ENCODE measurements at regions not wholly inside any gene's neighbourhood (a gene's known extent, or its start where the extent isn't known, plus 50 kb on each side); places are given as distances from the start of the nearest gene placed in this dataset.

DNA sequence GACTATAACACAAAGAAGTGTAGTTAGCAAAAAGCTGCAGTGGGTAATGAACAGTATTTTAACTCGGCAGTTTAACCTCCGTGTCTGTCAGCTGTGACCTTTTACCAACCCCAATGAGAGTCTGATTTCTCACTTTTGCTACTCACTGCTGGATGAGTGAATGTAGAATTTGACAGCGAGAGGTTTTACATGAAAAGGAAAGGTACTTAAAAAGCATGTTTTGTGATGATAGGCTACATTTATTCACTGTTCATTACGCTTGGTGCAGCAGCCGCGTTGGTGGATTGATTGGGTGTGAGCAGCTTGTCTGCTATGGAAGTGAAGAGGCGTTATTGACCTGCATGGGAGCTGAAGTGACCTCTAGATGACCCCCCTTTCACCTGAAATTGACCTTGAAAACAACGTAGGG lies 867.7 kb downstream of the NR2F1-AS1 start:
- TF ChIP-seq TAF1 (IDR thresholded peaks at IDR 0.05; ENCODE audit: low read depth) = no peak
- no peak overlapping the region for H3K27ac ChIP-seq (ENCODE audit: low read length)

DNA sequence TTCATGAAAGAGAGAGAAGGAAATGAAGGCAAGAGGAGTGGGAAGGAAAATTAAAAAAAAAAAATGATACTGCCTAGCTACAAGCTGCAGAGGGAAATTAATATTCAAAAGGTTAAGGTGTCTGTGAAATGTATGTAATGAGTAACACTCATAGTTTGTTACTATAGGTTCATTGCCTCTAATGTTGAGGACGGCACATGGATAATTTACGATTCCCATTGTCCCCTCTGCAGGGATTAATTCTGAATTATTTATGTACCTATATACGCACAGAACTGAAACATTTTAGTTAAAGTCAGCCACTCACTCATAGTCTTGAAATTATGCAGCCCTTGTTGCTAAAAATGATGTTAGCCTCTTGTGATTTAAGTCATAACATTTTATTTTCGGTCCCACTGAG lies 869.1 kb downstream of the NR2F1-AS1 start:
- Histone ChIP-seq H3K36me3 (ENCODE audit: insufficient read depth, low read length) (no peaks in the 10 kb centered on the region), H3F3A (ENCODE audit: insufficient read depth, low read length, poor library complexity, severe bottlenecking) (no peaks in the 10 kb centered on the region), H2AFZ (ENCODE audit: low read depth, low read length) (no peak overlapping the region)

More for the DNA sequence above, 867.7 kb downstream of the NR2F1-AS1 start:
- Histone ChIP-seq H2AFZ (ENCODE audit: low read depth, low read length) (no peak overlapping the region), H3K9me3 (ENCODE audit: low read length) (no peaks in the 10 kb centered on the region), H3K36me3 (ENCODE audit: insufficient read depth, low read length) (no peaks in the 10 kb centered on the region), H3K4me3 (ENCODE audit: low read length) (peak overlapping the region; percentile 8), H3K4me2 (ENCODE audit: low read length) (no peak overlapping the region), H3F3A (ENCODE audit: insufficient read depth, low read length, poor library complexity, severe bottlenecking) (no peaks in the 10 kb centered on the region), H3K27me3 (ENCODE audit: insufficient read depth, low read depth, low read length) (no peaks in the 10 kb centered on the region), H3K79me2 (replicated peaks; ENCODE audit: insufficient read depth, low read length) (no peaks in the 10 kb centered on the region), H3K9ac (ENCODE audit: low read length) (no peak overlapping the region), H4K20me1 (ENCODE audit: insufficient read depth) (no peaks in the 10 kb centered on the region), H3K9me2 (ENCODE audit: insufficient read depth, low read length) (no peaks in the 10 kb centered on the region)

DNA sequence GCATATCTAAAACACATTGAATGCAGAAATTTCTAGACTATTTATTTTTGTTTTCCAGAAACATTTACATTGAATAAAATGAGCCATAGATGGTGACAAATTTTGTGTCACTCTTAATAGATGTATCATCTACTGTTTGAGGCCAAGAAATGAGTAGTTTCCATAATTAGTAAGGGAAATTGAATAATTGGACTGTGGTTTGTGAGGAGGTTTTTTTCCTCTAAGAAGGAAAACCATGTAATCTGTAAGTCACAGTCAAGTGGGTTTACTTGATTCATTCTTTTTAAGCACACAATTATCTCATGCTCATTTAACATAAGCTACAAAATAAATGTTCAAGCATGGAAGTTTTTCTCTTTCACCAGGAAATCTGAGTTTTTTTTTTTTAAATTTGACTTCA lies 876.4 kb downstream of the NR2F1-AS1 start:
- no peaks in the 10 kb centered on the region for H3F3A ChIP-seq (ENCODE audit: insufficient read depth, low read length, poor library complexity, severe bottlenecking)
- H3K4me3 ChIP-seq (ENCODE audit: low read length) = no peak overlapping the region
- no peaks in the 10 kb centered on the region for H3K9me3 ChIP-seq (ENCODE audit: low read length)
- no peaks in the 10 kb centered on the region for H3K27me3 ChIP-seq (ENCODE audit: insufficient read depth, low read depth, low read length)
- H2AFZ ChIP-seq (ENCODE audit: low read depth, low read length) = no peak overlapping the region
- H3K9ac ChIP-seq (ENCODE audit: low read length) = no peak overlapping the region
- TF ChIP-seq POLR2AphosphoS5 (IDR thresholded peaks at IDR 0.05) = no peak
- TF ChIP-seq, protein P1, sequence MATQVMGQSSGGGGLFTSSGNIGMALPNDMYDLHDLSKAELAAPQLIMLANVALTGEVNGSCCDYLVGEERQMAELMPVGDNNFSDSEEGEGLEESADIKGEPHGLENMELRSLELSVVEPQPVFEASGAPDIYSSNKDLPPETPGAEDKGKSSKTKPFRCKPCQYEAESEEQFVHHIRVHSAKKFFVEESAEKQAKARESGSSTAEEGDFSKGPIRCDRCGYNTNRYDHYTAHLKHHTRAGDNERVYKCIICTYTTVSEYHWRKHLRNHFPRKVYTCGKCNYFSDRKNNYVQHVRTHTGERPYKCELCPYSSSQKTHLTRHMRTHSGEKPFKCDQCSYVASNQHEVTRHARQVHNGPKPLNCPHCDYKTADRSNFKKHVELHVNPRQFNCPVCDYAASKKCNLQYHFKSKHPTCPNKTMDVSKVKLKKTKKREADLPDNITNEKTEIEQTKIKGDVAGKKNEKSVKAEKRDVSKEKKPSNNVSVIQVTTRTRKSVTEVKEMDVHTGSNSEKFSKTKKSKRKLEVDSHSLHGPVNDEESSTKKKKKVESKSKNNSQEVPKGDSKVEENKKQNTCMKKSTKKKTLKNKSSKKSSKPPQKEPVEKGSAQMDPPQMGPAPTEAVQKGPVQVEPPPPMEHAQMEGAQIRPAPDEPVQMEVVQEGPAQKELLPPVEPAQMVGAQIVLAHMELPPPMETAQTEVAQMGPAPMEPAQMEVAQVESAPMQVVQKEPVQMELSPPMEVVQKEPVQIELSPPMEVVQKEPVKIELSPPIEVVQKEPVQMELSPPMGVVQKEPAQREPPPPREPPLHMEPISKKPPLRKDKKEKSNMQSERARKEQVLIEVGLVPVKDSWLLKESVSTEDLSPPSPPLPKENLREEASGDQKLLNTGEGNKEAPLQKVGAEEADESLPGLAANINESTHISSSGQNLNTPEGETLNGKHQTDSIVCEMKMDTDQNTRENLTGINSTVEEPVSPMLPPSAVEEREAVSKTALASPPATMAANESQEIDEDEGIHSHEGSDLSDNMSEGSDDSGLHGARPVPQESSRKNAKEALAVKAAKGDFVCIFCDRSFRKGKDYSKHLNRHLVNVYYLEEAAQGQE (IDR thresholded peaks at IDR 0.05; ENCODE audit: borderline replicate concordance) = no peak
- no peak for TF ChIP-seq RAD21 (conservative IDR thresholded peaks at IDR 0.05)
- TF ChIP-seq TAF1 (IDR thresholded peaks at IDR 0.05; ENCODE audit: low read depth) = no peak
- TF ChIP-seq EZH2 (IDR thresholded peaks at IDR 0.05; ENCODE audit: borderline replicate concordance, insufficient read depth, low read length, poor library complexity, severe bottlenecking) = no peak
- TF ChIP-seq EP300 (conservative IDR thresholded peaks at IDR 0.05; ENCODE audit: poor library complexity, severe bottlenecking) = no peak
- TF ChIP-seq, protein P2, sequence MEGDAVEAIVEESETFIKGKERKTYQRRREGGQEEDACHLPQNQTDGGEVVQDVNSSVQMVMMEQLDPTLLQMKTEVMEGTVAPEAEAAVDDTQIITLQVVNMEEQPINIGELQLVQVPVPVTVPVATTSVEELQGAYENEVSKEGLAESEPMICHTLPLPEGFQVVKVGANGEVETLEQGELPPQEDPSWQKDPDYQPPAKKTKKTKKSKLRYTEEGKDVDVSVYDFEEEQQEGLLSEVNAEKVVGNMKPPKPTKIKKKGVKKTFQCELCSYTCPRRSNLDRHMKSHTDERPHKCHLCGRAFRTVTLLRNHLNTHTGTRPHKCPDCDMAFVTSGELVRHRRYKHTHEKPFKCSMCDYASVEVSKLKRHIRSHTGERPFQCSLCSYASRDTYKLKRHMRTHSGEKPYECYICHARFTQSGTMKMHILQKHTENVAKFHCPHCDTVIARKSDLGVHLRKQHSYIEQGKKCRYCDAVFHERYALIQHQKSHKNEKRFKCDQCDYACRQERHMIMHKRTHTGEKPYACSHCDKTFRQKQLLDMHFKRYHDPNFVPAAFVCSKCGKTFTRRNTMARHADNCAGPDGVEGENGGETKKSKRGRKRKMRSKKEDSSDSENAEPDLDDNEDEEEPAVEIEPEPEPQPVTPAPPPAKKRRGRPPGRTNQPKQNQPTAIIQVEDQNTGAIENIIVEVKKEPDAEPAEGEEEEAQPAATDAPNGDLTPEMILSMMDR (IDR thresholded peaks at IDR 0.05; ENCODE audit: poor library complexity, severe bottlenecking) = no peak
- TF ChIP-seq MXI1 (conservative IDR thresholded peaks at IDR 0.05; ENCODE audit: poor library complexity, severe bottlenecking) = no peak
- no peak for TF ChIP-seq SMC3 (conservative IDR thresholded peaks at IDR 0.05; ENCODE audit: poor library complexity)
- H3K9me2 ChIP-seq (ENCODE audit: insufficient read depth, low read length) = no peaks in the 10 kb centered on the region
- no peaks in the 10 kb centered on the region for H3K36me3 ChIP-seq (ENCODE audit: insufficient read depth, low read length)
- H3K4me2 ChIP-seq (ENCODE audit: low read length) = no peak overlapping the region
- H3K79me2 ChIP-seq (replicated peaks; ENCODE audit: insufficient read depth, low read length) = no peaks in the 10 kb centered on the region
- no peak overlapping the region for H3K27ac ChIP-seq (ENCODE audit: low read length)
- H4K20me1 ChIP-seq (ENCODE audit: insufficient read depth) = no peaks in the 10 kb centered on the region

More for the DNA sequence above, 869.1 kb downstream of the NR2F1-AS1 start:
- Histone ChIP-seq H3K4me2 (ENCODE audit: low read length) (no peak overlapping the region), H3K9me3 (ENCODE audit: low read length) (no peaks in the 10 kb centered on the region), H4K20me1 (ENCODE audit: insufficient read depth) (no peaks in the 10 kb centered on the region), H3K27ac (ENCODE audit: low read length) (no peak overlapping the region), H3K27me3 (ENCODE audit: insufficient read depth, low read depth, low read length) (no peaks in the 10 kb centered on the region), H3K9ac (ENCODE audit: low read length) (no peak overlapping the region), H3K4me3 (ENCODE audit: low read length) (no peak overlapping the region), H3K9me2 (ENCODE audit: insufficient read depth, low read length) (no peaks in the 10 kb centered on the region), H3K79me2 (replicated peaks; ENCODE audit: insufficient read depth, low read length) (no peaks in the 10 kb centered on the region)
- TF ChIP-seq MXI1 (conservative IDR thresholded peaks at IDR 0.05; ENCODE audit: poor library complexity, severe bottlenecking) = no peak
